ENCODE measurements at regions not wholly inside any gene's neighbourhood (a gene's known extent, or its start where the extent isn't known, plus 50 kb on each side); places are given as distances from the start of the nearest gene placed in this dataset.

GRCh38 chr7:22649686-22650085, 77.3 kb upstream of the IL6 start:
- Histone ChIP-seq H3K4me3 (no peak overlapping the region), H3K4me1 (peaks cover 0 to 7% of the 10 kb centered on the region in 2 donors), H3K27ac (no peak overlapping the region), H3K36me3 (no peaks in the 10 kb centered on the region), H3K27me3 (no peaks in the 10 kb centered on the region), H3K9me3 (peaks cover 0 to 11% (median 0%) of the 10 kb centered on the region in 3 donors)
- TF ChIP-seq CTCF (IDR thresholded peaks at IDR 0.05 in 4 of 5, conservative IDR thresholded peaks at IDR 0.05 in 1 of 5), result no peak
- TF ChIP-seq POLR2A (IDR thresholded peaks at IDR 0.05), result no peak
- in situ Hi-C loops (cut with MboI; ENCODE audit: low sequenced_read_pairs in 4 of 4), result no loop called here
- ATAC-seq, result no peak
- DNase-seq, result no peak
- intact Hi-C loops (cut with DNase I; ENCODE audit: low total_unique reads), result no loop called here

GRCh38 chr7:22647451-22648257, 79.3 kb upstream of the IL6 start:
- intact Hi-C loops (cut with DNase I; ENCODE audit: low total_unique reads) (no loop called here), in situ Hi-C loops (cut with MboI; ENCODE audit: low sequenced_read_pairs in 4 of 4) (no loop called here)
- Histone ChIP-seq H3K27me3 (no peaks in the 10 kb centered on the region), H3K4me1 (no peaks in the 10 kb centered on the region), H3K4me3 (no peak overlapping the region), H3K27ac (no peak overlapping the region), H3K9me3 (peaks cover 0 to 11% (median 0%) of the 10 kb centered on the region in 3 donors), H3K36me3 (no peaks in the 10 kb centered on the region)
- DNase-seq (no peak), ATAC-seq (no peak)
- no peak for TF ChIP-seq POLR2A (IDR thresholded peaks at IDR 0.05)
- no peak for TF ChIP-seq CTCF (IDR thresholded peaks at IDR 0.05 in 4 of 5, conservative IDR thresholded peaks at IDR 0.05 in 1 of 5)

- no peaks in the 10 kb centered on the region for H3K27me3 ChIP-seq
- in situ Hi-C loops (cut with MboI; ENCODE audit: low sequenced_read_pairs in 4 of 4) (no loop called here), intact Hi-C loops (cut with DNase I; ENCODE audit: low total_unique reads) (no loop called here)
- DNase-seq (no peak), ATAC-seq (no peak)
- no peak for TF ChIP-seq CTCF (IDR thresholded peaks at IDR 0.05 in 4 of 5, conservative IDR thresholded peaks at IDR 0.05 in 1 of 5)
- TF ChIP-seq POLR2A (IDR thresholded peaks at IDR 0.05), result no peak
- H3K27ac ChIP-seq, result no peak overlapping the region
- H3K9me3 ChIP-seq, result peaks cover 0 to 16% (median 0%) of the 10 kb centered on the region in 3 donors
- no peaks in the 10 kb centered on the region for H3K36me3 ChIP-seq
- H3K4me3 ChIP-seq, result no peak overlapping the region
- H3K4me1 ChIP-seq, result no peaks in the 10 kb centered on the region
Observed at GRCh38 chr7:22645418-22646181, 81.4 kb upstream of the IL6 start.

- in situ Hi-C loops (cut with MboI; ENCODE audit: low sequenced_read_pairs in 4 of 4), result no loop called here
- DNase-seq, result no peak
Observed at GRCh38 chr7:22642454-22642853, 84.5 kb upstream of the IL6 start.

More at GRCh38 chr7:22642454-22642853, 84.5 kb upstream of the IL6 start:
- Histone ChIP-seq H3K27ac (no peak overlapping the region), H3K27me3 (no peaks in the 10 kb centered on the region), H3K4me3 (no peak overlapping the region), H3K4me1 (no peaks in the 10 kb centered on the region), H3K36me3 (no peaks in the 10 kb centered on the region), H3K9me3 (peaks cover 0 to 16% (median 0%) of the 10 kb centered on the region in 3 donors)
- TF ChIP-seq POLR2A (IDR thresholded peaks at IDR 0.05) (no peak), CTCF (IDR thresholded peaks at IDR 0.05 in 4 of 5, conservative IDR thresholded peaks at IDR 0.05 in 1 of 5) (no peak)
- intact Hi-C loops (cut with DNase I; ENCODE audit: low total_unique reads), result no loop called here
- no peak for ATAC-seq

Data from gastrocnemius medialis (tissue), 4 donors.